ENCODE measurements at regions not wholly inside any gene's neighbourhood (a gene's known extent, or its start where the extent isn't known, plus 50 kb on each side); places are given as distances from the start of the nearest gene placed in this dataset.
"Not testable (repeated sequence)": the region's sequence is repeated elsewhere in the genome, so short reads cannot be mapped to it uniquely, and the experiment has no call there.

DNA sequence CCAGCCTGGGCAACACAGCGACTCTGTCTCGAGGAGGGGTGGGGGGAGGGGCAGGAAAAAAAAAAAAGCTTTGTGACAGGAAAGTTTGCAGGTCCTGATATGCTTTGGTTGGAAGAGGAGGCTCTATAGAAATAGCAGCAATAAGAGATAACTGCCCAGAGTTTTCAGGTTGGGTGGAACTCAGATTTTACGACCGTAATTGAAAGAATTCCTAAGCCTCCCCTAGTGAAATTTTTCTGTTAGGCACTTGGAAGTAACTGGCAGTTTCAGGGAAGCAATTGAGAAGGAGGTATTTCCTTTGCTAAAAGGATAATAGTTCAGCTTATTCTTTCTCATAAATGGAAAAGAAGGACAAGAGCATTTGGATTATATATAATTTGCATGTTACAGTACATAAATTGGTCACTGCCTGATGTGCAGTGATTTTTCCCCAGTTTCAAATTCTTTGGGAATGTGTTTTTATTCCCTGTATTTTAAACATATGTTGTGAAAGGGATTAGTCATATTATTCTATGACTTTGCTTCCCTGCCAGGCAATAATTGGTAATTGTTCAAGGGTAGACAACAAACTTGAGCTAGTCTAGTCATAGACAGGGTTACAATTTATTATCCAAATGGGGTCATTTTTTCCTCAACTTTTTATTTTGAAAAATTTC lies 452.8 kb downstream of the AEBP2 start:
- no peak overlapping the region for H3K27ac ChIP-seq
- DNase-seq (ENCODE audit: low read depth, low spot score): no peak

DNA sequence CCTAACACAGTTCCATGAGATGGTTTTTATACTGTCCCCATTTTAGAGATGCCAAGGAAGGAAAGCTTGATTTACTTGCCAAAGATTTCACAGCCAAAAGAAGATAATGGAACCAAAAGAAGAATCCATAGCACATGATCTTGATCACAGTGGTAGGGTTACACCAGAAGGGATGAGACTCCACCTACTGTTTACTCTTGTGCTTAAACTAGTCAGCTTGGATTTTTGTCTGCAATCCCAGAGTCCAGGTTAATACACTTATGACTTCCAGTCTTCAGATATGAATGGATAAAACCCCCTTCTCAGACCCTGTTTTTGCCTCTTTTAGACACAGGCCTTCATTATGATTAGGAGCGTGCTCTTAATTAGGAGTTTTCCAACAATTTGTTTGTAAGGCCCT lies 454.2 kb downstream of the AEBP2 start:
- no peak overlapping the region for H3K27ac ChIP-seq
- DNase-seq (ENCODE audit: low read depth, low spot score): no peak

- no peak for DNase-seq (ENCODE audit: low read depth, low spot score)
- no peak overlapping the region for H3K27ac ChIP-seq
Measured at GRCh38 chr12:19894050-19894449, 454.8 kb downstream of the AEBP2 start.

DNA sequence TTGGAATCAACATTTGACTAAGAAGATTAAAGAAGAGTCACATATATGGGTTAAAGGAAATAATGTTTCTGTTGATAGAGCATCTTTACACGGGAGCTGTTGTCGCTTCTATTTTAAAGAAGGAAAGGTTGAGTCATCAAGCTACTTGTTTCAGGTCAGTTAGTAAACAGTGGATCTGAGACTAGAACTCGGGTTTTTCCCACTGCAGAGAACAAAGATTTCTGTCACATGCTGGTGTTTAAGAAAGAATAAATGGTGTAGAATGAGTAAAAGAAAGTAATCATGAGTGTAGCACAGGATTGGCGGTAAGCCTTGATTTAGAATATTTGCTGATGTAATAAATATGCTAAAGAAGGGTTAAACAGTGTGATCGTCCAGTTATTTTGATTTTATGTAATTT lies 455.5 kb downstream of the AEBP2 start:
- DNase-seq (ENCODE audit: low read depth, low spot score): no peak
- no peak overlapping the region for H3K27ac ChIP-seq

DNA sequence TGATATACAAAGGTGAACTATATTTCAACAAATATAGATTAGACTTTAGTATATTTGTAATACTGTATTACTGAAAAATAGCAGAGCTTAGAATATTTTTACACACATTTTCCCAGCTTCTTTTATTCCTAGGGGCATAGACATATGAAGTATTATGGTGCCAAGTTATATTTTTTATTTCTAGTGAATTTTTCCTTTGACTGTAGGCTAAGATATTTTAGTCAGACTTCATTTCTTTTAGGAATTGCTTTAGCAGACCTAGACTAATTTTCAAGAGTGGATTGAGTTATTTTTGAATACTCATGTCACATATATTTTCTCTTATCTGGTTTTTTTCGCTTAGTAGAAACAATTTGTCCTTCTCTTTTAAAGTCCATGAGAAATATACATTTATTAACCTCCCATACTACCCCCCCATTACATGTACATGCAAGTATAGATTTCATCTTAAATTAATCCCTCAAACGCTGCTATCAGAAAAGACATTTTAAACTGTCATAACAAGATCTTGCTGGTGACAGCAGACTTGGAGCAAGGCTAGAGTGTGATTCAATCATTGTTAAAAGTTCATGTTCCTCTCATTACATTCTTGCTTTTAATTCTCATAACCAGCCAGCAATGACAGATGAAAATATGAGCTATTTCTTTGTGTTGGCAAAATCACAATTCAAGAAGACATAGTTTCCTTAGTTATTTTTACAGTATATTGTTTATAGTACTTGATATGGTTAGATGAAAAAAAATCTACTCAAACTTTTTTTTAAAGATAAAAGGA lies 456.1 kb downstream of the AEBP2 start:
- no peak overlapping the region for H3K27ac ChIP-seq
- DNase-seq (ENCODE audit: low read depth, low spot score): no peak

DNA sequence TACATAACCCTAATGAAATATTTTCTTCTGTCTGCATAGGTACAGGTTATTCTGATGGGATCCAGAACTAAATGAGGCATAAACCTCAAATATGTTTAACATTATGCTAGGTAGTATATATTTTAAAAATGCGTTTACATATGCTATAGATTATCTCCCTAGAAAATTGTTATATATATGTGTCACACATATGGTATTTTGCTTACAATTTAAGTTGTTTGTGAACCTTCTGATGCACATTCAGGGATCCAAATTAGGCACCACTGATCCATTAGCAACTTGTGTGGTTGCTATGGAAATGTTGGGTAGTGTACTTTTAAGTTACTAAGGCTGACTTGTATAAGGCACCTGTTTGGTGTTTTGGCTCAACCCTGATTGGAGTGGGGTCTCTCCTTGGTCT lies 456.7 kb downstream of the AEBP2 start:
- no peak overlapping the region for H3K27ac ChIP-seq
- DNase-seq (ENCODE audit: low read depth, low spot score): no peak

GRCh38 chr12:19896534-19896933 lies 457.2 kb downstream of the AEBP2 start:
- no peak overlapping the region for H3K27ac ChIP-seq
- no peak for DNase-seq (ENCODE audit: low read depth, low spot score)

GRCh38 chr12:19897900-19898408 lies 458.7 kb downstream of the AEBP2 start:
- DNase-seq (ENCODE audit: low read depth, low spot score): no peak
- no peak overlapping the region for H3K27ac ChIP-seq

DNA sequence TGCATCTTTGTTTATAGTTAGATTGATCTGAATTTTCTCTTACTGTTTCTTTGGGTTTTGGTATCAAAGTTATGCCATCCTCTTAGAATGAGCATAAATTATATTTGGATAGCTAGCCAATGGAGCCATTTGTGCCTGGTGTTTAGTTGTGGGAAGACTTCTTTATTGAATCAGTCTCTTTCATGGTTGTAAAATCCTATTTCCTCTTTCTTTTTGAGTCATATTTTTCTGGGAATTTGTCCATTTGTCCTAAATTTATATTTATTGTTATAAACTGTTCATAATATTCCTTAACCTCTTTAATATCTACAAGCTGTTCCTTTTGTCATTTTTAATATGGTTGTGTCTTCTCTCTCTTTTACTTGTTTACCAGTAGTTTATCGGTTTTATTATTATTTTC lies 462.5 kb downstream of the AEBP2 start:
- no peak for DNase-seq (ENCODE audit: low read depth, low spot score)
- H3K27ac ChIP-seq: no peak overlapping the region

DNA sequence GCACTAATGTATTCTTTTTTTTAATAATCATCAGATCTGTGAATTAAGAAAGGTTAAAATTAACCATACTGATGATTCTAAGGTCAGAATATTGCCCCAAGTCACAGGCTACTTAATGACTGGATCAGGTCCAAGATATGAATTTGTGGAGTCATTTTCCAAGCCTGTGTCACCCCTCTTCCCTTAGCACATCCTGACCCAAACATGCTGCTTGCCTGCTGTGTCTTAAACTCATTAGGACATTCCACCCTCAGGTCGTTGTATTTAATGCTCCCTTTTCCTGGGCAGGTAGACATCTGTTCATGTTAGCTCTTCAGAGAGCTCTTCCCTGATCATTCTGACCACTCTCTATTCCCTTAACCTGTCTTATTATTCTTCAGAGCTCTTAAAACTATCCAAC lies 463.5 kb upstream of the PDE3A start:
- no peak for DNase-seq (ENCODE audit: low read depth, low spot score)
- H3K27ac ChIP-seq: no peak overlapping the region

DNA sequence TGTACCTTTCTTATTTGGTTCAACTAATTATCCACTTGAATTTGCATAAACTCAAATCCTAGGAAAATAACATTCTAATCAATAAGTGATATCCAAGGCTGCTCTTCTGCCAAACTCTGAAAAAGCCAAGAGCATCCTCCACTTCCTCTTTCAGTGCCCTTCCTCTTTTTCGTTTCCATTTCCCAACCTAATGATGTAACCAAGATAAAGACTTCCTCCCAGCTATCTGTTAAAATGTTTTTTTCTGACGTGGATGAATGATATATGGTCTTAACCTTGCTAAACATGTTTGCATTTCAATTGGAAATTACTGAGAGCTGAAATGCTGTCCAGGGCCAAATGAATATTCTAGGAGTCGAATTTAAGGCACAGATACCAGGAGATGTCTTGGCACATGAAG lies 459.5 kb upstream of the PDE3A start:
- no peak for DNase-seq (ENCODE audit: low read depth, low spot score)
- H3K27ac ChIP-seq: no peak overlapping the region

- no peak for DNase-seq (ENCODE audit: low read depth, low spot score)
- H3K27ac ChIP-seq: no peak overlapping the region
Measured at GRCh38 chr12:19909418-19909817, 458.9 kb upstream of the PDE3A start.

DNA sequence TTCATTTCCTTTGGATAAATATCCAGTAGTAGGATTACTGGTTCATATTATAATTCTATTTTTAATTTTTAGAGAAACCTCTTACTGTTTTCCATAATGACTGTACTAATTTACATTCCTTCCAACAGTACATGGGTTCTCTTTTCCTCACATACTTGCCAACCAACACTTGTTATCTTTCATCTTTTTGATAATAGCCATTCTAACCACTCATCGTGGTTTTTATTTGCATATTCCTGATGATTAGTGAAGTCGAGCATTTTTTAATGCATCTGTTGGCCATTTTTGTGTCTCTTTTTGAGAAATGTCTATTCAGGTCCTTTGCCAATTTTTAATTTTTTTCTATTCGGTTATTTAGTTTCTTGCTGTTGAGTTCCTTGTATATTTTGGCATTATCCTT lies 457.7 kb upstream of the PDE3A start:
- no peak for DNase-seq (ENCODE audit: low read depth, low spot score)
- H3K27ac ChIP-seq: no peak overlapping the region

GRCh38 chr12:19912991-19913390 lies 455.3 kb upstream of the PDE3A start:
- no peak for DNase-seq (ENCODE audit: low read depth, low spot score)
- H3K27ac ChIP-seq: no peak overlapping the region

DNA sequence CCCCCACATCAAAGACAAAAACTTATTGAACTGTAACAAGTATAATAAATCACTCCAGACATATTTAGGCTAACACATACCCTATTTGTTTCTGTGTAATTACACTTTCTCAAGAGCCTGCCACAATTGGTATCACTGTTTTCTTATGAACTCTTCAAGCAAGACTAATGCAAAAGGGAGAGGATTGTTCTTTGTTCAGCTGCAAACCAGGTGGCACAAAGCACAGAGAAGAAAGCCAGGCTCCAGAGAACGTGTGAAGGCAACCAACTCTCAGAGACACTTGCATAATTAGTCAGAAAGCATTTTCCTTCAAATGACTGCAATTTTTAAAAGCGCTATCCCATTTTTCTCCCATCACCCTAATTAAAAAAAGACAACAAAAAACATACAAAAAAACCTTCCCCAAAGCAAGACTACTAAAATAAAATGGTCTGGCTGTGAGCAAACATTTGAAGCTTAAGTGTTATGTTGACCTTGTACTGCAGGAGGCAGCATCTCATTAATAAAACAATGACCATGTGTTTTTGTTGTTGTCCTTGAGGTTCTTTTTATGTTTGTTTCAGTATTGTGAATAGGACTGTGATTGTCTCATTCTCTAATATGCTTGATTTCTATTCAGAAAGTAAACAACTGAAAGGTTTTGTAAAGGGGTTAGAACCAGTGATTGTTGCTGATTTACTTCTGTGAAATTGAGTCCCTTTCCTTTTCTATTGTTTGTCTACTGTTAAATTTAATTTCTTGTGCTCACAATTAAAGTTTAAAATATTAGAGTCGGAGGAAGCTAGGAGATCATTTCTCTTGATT lies 452.7 kb upstream of the PDE3A start:
- no peak overlapping the region for H3K27ac ChIP-seq
- no peak for DNase-seq (ENCODE audit: low read depth, low spot score)

- no peak for DNase-seq (ENCODE audit: low read depth, low spot score)
- no peak overlapping the region for H3K27ac ChIP-seq
Measured at GRCh38 chr12:19916196-19916753, 452.1 kb upstream of the PDE3A start.

- no peak for DNase-seq (ENCODE audit: low read depth, low spot score)
- H3K27ac ChIP-seq: no peak overlapping the region
Measured at GRCh38 chr12:19916974-19917373, 451.4 kb upstream of the PDE3A start.

GRCh38 chr12:19921716-19922115 lies 446.6 kb upstream of the PDE3A start:
- H3K27ac ChIP-seq; DNase-seq (ENCODE audit: low read depth, low spot score): not testable (repeated sequence)

DNA sequence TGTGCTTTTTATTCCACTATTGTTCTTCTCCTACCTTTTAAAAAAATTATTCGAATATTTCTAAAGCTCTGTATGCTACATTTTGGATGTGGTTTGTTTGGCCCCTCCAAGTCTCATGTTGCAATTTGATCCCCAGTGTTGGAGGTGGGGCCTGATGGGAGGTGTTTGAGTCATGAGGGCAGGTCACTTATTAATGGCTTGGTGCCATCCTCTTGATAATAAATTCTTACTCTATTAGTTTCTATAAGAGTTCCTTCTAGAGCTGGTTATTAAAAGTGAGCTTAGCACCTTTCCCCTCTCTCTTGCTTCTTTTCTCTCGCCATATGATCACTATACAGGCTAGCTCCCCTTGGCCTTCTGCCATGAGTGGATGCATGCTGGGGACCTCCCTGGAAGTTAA lies 445.6 kb upstream of the PDE3A start:
- no peak overlapping the region for H3K27ac ChIP-seq
- no peak for DNase-seq (ENCODE audit: low read depth, low spot score)

DNA sequence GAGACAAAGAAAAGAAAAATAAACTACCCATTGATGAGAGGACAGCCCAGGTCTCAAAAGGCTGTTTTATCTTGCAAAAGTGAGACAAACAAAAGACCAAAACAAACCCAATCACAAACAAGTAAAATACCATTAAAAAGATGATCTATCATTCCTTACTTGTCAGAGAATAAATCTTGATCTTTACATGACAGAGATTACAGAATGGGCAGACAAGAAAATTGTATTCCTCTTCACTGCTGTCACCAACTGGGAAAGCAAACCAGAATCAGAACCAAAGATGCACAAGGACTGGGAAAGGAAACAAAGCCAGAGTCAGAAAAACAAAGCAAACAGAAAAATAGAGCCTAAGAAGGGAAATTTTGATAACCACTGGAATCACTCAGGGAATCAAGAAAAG lies 444.0 kb upstream of the PDE3A start:
- DNase-seq (ENCODE audit: low read depth, low spot score): no peak
- H3K27ac ChIP-seq: no peak overlapping the region

- H3K27ac ChIP-seq: no peak overlapping the region
- DNase-seq (ENCODE audit: low read depth, low spot score): no peak
Measured at GRCh38 chr12:19925841-19926240, 442.5 kb upstream of the PDE3A start.

Measured in epithelial cell of prostate (primary cell).